HEK293 (cell line): ENCODE measurements at regions not wholly inside any gene's neighbourhood (a gene's known extent, or its start where the extent isn't known, plus 50 kb on each side); places are given as distances from the start of the nearest gene placed in this dataset.

ENCODE experiments used
- GLI2 ChIP-seq: fragments of 450-650 bp; formaldehyde crosslinking; IDR thresholded peaks from 2 replicates; pipeline ENCODE4; 2017; ENCODE audit warnings: missing biosample characterization, missing genetic modification characterization, low read depth, borderline replicate concordance
- ZNF169 ChIP-seq: fragments of 450-650 bp; formaldehyde crosslinking; IDR thresholded peaks from 2 replicates; pipeline ENCODE4 v1.5.1; 2016; ENCODE audit warnings: missing biosample characterization, missing genetic modification characterization
- TF ChIP-seq, protein P1 (sequence below): fragments of 450-650 bp; formaldehyde crosslinking; IDR thresholded peaks from 2 replicates; pipeline ENCODE4 v1.5.1; 2016; ENCODE audit warnings: missing biosample characterization, missing genetic modification characterization

DNA sequence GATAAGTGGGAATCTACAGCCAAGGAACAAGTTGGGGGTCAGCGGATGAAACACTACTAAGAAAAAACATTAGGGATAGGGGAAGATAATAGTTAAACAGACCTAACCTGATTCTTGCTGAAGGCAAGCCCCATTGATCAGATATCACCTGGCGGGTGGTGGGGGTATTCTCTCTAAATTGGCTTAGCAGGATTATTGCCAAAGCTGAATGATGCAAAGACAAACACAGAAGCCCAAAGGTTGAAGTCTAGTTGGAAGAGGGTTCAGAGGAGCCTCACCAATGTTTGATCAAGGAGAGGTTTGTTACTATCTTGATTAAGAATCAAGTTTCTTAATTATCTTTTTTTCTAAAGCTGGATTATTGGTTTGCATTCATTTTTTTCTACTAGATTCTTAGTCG, 371.9 kb upstream of the CNTN4 start:
- TF ChIP-seq, protein P1, sequence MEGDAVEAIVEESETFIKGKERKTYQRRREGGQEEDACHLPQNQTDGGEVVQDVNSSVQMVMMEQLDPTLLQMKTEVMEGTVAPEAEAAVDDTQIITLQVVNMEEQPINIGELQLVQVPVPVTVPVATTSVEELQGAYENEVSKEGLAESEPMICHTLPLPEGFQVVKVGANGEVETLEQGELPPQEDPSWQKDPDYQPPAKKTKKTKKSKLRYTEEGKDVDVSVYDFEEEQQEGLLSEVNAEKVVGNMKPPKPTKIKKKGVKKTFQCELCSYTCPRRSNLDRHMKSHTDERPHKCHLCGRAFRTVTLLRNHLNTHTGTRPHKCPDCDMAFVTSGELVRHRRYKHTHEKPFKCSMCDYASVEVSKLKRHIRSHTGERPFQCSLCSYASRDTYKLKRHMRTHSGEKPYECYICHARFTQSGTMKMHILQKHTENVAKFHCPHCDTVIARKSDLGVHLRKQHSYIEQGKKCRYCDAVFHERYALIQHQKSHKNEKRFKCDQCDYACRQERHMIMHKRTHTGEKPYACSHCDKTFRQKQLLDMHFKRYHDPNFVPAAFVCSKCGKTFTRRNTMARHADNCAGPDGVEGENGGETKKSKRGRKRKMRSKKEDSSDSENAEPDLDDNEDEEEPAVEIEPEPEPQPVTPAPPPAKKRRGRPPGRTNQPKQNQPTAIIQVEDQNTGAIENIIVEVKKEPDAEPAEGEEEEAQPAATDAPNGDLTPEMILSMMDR (tag by site-specific recombination): no peak
- TF ChIP-seq ZNF169 (tag by site-specific recombination): no peak
- TF ChIP-seq GLI2 (tag by site-specific recombination): no peak
